Psoas muscle (tissue), 7 donors: ENCODE measurements at regions not wholly inside any gene's neighbourhood (a gene's known extent, or its start where the extent isn't known, plus 50 kb on each side); places are given as distances from the start of the nearest gene placed in this dataset.

ENCODE experiments used
- ATAC-seq, 4 donors: fragments of 200-7000 bp; cut with Tn5 transposase; one replicate each; pipeline ENCODE4 v1.9.1; 2020; ENCODE audit warnings: moderate library complexity in 3 of 4, mild to moderate bottlenecking in 2 of 4
- DNase-seq, 2 donors: peaks; one replicate each; pipeline ENCODE4 v3.0.0-alpha.2; 2020
- H3K27ac ChIP-seq: fragments of 200-600 bp; one replicate; pipeline ENCODE4 v1.8.0; 2022
- H3K27me3 ChIP-seq, 3 donors: fragments of 200-600 bp in 1 of 3; one replicate each; pipeline versions ENCODE4 v1.6.1 to v1.8.0; 2013 to 2022; ENCODE audit warnings: low read length in 2 of 3, mild to moderate bottlenecking in 2 of 3, moderate library complexity in 1 of 3; ENCODE audit not compliant: insufficient read depth in 3 of 3
- H3K36me3 ChIP-seq, 2 donors: fragments of 200-600 bp in 1 of 2; one replicate each; pipeline versions ENCODE4 v1.6.1 to v1.8.0; 2013 to 2022; ENCODE audit warnings: low read depth in 1 of 2, mild to moderate bottlenecking in 1 of 2, moderate library complexity in 1 of 2; ENCODE audit not compliant: insufficient read depth in 1 of 2
- H3K4me1 ChIP-seq: fragments of 200-600 bp; one replicate; pipeline ENCODE4 v1.8.0; 2022
- H3K4me3 ChIP-seq: fragments of 200-600 bp; one replicate; pipeline ENCODE4 v1.8.0; 2022; ENCODE audit warnings: mild to moderate bottlenecking
- H3K9me3 ChIP-seq: fragments of 200-600 bp; one replicate; pipeline ENCODE4 v1.8.0; 2022
- WGBS, 3 donors: extraction: QIAGEN DNeasy Blood & Tissue Kit; methylation state at CpG; one replicate each; pipeline versions ENCODE4 v1.1.6 to v1.1.7; 2013; 5-methylcytosine and 5-hydroxymethylcytosine counted together
- intact Hi-C, 2 donors: fragments of 100-400 bp; cut with DNase I; formaldehyde crosslinking; loops; one replicate each; pipeline versions ENCODE4 v1.11.0 to v1.14.2; 2022
- TF ChIP-seq, protein P1 (sequence below): fragments of 200-600 bp; IDR thresholded peaks from one replicate; pipeline ENCODE4 v1.8.0; 2022; ENCODE audit warnings: antibody characterized with exemption
- donor health status: healthy with polysubstance abuse.
- donor health status: DM: no; HTN: no; CAD: no; lungs with moderate emphysema.
- donor health status: Bipolar disorder and iron deficiency.
- donor health status: healthy.
- donor health status: DM: yes; HTN: yes; CAD: no.
- donor health status: DM: no; HTN: no; CAD: no.
- donor health status: DM: yes; HTN: yes; CAD: no.

DNA sequence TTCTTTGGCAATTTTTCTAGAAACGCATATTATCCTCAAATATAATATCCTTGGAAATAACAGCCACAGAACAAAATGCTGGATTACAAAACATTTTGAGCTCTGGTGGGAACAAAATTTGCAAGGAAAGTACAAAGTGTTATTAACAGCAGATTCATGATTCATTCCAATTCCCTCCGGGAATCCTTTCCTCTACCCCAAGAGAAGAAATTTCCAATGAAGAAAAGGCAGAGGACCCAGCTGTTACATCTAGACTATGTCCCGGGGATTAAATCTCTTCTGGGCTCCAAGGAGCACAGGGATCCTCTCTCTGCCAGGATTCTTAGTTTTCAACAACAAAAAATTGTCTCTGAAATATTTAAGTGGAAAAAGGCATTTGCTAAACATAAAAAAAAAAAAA is 51.6 kb upstream of the TMEFF2 start:
- ATAC-seq (no peak), DNase-seq (no peak)
- H3K9me3 ChIP-seq, result no peaks in the 10 kb centered on the region
- no peak overlapping the region for H3K27ac ChIP-seq
- intact Hi-C loops, result no loop called here
- H3K4me1 ChIP-seq, result no peaks in the 10 kb centered on the region
- TF ChIP-seq, protein P1, sequence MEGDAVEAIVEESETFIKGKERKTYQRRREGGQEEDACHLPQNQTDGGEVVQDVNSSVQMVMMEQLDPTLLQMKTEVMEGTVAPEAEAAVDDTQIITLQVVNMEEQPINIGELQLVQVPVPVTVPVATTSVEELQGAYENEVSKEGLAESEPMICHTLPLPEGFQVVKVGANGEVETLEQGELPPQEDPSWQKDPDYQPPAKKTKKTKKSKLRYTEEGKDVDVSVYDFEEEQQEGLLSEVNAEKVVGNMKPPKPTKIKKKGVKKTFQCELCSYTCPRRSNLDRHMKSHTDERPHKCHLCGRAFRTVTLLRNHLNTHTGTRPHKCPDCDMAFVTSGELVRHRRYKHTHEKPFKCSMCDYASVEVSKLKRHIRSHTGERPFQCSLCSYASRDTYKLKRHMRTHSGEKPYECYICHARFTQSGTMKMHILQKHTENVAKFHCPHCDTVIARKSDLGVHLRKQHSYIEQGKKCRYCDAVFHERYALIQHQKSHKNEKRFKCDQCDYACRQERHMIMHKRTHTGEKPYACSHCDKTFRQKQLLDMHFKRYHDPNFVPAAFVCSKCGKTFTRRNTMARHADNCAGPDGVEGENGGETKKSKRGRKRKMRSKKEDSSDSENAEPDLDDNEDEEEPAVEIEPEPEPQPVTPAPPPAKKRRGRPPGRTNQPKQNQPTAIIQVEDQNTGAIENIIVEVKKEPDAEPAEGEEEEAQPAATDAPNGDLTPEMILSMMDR, result no peak
- no peaks in the 10 kb centered on the region for H3K36me3 ChIP-seq
- H3K4me3 ChIP-seq, result no peak overlapping the region
- WGBS, 3 donors, result 30 to 39% (median 30%) methylated on average over 3 of the region's 3 CpGs
- no peaks in the 10 kb centered on the region for H3K27me3 ChIP-seq

DNA sequence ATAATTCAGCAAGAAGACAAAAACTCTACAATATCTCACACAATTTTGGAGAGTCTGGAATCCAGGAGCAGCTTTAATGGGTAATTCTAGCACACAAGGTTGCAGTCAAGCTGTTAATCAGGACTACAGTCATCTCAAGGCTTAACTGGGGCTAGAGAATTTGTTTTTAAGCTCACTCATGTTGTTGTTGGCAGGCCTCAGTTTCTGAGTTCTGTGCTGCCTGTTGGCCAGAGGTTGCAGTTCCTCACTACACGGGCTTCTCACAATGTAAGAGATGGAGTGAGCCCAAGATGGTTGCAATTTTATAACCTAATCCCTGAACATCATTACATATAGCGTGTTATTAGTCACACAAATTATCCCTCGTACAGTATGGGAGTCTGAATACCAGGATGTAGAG is 50.6 kb upstream of the TMEFF2 start:
- no peak for DNase-seq
- no peaks in the 10 kb centered on the region for H3K4me1 ChIP-seq
- TF ChIP-seq, protein P1, result no peak
- 56 to 57% (median 56%) methylated on average over 3 of the region's 3 CpGs for WGBS, 3 donors
- H3K27me3 ChIP-seq, result no peaks in the 10 kb centered on the region
- H3K9me3 ChIP-seq, result no peaks in the 10 kb centered on the region
- H3K36me3 ChIP-seq, result no peaks in the 10 kb centered on the region
- intact Hi-C loops, result no loop called here
- no peak overlapping the region for H3K4me3 ChIP-seq
- no peak overlapping the region for H3K27ac ChIP-seq
- ATAC-seq, result no peak
